GM12892 (cell line): ENCODE measurements at regions not wholly inside any gene's neighbourhood (a gene's known extent, or its start where the extent isn't known, plus 50 kb on each side); places are given as distances from the start of the nearest gene placed in this dataset.

ENCODE experiments used
- POLR2A ChIP-seq: IDR thresholded peaks from 2 replicates; pipeline ENCODE4 v1.6.1; 2011; ENCODE audit warnings: low read depth, low read length, control low read depth
- POLR2AphosphoS5 ChIP-seq: IDR thresholded peaks from 2 replicates; pipeline ENCODE4 v1.6.1; 2011; ENCODE audit warnings: low read depth, low read length, control low read depth

DNA sequence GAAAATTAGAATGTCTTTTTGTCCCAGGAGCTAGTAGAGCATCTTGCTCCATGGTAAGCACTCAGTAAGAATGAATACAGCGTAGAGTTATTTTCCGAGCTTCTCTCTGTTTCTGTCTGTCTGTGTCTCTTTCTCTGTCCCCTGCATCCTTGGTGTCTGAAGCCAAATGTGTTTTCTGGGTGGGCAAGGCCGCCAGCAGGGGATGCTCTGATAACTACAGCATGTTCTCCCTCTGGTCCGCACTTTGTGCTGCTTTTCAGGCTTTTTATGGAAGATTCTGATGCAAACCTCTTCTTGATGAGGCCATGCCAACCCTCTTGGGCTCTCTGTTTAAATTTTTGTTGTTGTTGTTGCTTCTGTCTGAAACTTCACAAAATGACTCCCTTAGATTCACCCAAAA, 142.8 kb upstream of the UBL3 start:
- no peak for TF ChIP-seq POLR2A
- no peak for TF ChIP-seq POLR2AphosphoS5
